Loucy (cell line): ENCODE measurements at regions not wholly inside any gene's neighbourhood (a gene's known extent, or its start where the extent isn't known, plus 50 kb on each side); places are given as distances from the start of the nearest gene placed in this dataset.

Source experiments
- CTCF ChIP-seq: fragments of 200-600 bp; sonication (generic); conservative IDR thresholded peaks from 2 replicates; pipeline ENCODE4 v1.5.1; 2014; ENCODE audit warnings: mild to moderate bottlenecking, antibody characterized with exemption, low read length
- EZH2phosphoT487 ChIP-seq: fragments of 200-600 bp; IDR thresholded peaks from 2 replicates; pipeline ENCODE4 v1.6.1; 2018; ENCODE audit warnings: antibody characterized with exemption, mild to moderate bottlenecking, moderate library complexity, borderline replicate concordance

GRCh38 chr2:223530811-223531210, 71.3 kb downstream of the SCG2 start:
- TF ChIP-seq CTCF (no peak), EZH2phosphoT487 (no peak)
